Stimulated activated CD4-positive, alpha-beta T cell treated with anti-CD3 and anti-CD28 coated beads, TNF-alpha, amount 100 ng/mL, for 48 hours (primary cell): ENCODE measurements at regions not wholly inside any gene's neighbourhood (a gene's known extent, or its start where the extent isn't known, plus 50 kb on each side); places are given as distances from the start of the nearest gene placed in this dataset.

Experiments used
- DNase-seq, 3 donors: peaks; one replicate each; pipeline ENCODE4 v3.0.0-alpha.2; 2020; ENCODE audit warnings: low read depth in 3 of 3

DNA sequence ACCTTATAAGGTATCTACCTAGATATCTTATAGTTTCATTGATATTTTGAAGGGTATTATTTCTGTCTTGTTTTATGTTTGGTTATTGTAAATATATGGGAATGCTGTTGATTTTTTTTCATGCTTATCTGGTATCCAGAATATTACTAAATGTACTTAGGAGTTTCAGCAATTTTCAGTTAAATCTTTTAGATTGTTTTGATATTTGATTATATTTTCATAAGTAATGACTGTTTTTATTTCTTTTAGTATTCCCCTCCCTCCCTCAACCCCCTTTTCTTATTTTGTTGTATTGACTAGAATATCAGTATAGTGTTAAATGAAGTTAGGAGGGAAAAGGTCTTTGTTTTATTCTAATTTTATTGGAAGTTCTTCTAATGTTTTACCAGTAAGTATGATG is 344.4 kb upstream of the PROX1 start:
- no peak for DNase-seq

DNA sequence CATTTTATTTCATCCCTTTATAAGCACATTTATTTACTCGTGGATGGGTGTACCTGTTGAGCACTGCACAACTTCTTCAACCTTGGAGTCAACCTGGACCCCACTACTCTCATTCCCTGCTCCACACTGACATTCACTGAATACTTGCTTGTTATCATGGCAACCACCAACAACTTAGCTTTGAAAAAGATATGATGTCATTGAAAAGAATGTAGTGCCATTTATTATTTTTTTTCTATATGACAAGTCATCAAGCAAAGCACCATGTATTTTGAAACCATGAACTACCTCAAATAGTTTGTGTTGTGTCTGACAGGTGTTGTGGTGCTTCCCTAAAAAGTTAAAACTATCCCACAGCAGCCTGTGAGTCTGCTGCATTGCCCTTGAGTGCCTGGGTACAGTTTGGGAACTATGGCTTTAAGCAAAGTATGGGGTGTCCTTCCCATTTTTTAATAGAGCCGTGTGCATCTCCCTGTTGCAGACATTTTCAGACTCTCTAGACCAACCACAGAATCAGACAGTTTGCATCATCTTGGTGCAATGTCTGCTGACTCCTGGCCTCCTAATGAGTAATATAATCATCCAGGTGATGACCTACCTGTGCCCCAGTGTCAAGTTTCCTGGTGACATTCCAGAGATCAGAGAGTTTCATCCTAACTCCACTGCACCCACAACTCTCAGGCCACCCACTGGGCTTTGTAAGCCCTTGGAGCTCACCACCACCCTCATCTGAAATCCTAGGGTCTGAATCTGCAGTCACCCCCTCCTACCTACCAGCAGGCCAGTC is 339.7 kb upstream of the PROX1 start:
- DNase-seq: no peak

GRCh38 chr1:213649373-213649772 is 338.4 kb upstream of the PROX1 start:
- DNase-seq: no peak

DNA sequence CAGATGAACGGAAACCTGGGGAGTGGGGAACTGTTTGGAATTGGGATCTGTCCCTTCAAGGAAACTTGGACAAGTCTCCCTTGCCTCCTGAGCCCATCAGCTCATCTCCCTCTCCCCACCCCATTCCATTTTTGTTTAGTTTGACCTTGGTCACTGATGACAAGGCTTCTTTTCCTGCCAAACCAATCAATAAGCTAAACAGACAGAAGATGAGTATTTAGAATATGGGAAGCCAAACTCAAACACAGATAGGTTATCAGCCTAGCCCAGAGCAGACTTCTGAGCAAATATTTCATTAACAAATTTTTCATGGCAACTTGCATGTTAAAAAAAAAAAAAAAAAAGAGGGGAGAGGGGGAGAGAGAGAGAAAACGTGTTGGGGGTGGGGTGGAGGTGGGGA is 337.2 kb upstream of the PROX1 start:
- no peak for DNase-seq

DNA sequence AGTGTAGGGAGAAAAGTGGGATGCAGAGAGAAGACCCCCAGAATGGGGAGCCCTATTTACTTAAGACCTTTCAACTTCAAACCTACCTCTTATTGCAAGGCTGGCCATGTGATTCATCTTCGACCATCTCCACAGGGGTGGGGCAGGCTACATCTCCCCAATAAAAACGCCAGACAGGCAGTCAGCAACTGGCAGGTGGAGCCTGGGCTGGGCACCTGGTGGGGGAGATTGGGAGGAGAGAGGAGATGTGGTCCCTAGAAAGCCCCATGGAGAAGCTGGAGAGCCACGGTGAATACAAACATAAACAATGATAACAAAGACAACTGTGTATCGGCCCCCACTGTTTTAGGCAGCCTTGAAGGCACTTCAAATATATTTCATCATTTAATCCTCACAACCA is 336.7 kb upstream of the PROX1 start:
- DNase-seq: no peak

- no peak for DNase-seq
Measured at GRCh38 chr1:213652109-213652508, 335.7 kb upstream of the PROX1 start.

DNA sequence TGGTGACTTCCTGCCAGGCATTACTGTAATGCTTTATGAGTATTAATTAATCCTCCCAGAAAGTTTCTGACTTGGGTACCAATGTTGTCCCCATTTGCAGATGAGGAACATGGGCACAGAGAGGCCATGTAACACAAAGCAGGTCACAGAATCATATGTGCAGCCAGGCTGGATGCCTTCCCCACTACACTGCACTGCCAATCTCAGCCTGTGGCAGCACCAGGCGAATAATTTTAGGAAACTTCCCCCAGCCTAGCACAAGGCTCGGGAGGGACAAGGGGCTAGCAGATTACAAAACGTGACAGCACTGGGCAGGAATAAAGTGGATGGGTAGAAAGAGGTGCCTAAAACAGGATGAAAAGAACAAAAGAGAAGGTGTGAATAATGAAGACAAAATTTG is 331.7 kb upstream of the PROX1 start:
- DNase-seq: no peak

GRCh38 chr1:213656503-213656902 is 331.3 kb upstream of the PROX1 start:
- no peak for DNase-seq

DNA sequence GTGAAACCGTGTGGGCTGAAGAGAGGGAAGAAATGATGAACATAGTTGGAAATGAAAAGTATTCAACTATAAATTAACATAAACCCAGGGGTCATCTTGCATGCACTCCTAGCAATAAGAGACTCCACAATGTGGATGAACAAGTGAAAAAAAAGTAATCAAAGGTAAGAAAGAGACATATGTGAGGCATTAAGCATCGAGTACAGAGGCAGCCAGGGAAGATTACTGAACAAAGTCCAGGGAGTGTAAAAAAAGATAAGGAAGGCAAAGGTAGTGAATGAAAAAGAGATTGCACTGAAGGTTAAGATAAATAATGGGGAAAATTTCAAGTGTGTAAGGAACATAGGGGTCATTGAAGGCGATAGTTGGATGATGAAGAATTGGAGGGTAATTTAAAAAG is 330.8 kb upstream of the PROX1 start:
- no peak for DNase-seq

GRCh38 chr1:213657879-213658278 is 329.9 kb upstream of the PROX1 start:
- no peak for DNase-seq

DNA sequence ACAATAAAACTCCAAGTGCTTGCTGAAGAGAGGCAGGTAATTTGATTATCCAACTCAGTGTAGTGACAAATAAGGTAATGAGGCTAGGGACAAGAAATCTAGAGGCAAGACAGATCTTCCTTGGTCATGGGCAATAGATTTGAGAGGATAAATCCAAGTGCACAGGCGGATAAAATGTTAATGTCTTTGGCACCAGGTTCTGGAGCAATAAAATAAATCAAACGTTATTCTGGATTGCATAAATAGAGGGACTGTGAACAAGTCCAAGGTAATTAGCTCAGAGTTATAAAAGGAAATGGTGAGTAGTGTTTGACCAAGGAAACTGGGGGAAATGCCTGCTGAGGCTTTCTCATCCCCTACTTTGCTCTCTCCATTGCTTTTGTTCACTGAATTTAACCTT is 329.3 kb upstream of the PROX1 start:
- DNase-seq: no peak

GRCh38 chr1:213659580-213660547 is 327.9 kb upstream of the PROX1 start:
- no peak for DNase-seq

- no peak for DNase-seq
Measured at GRCh38 chr1:213661302-213661701, 326.5 kb upstream of the PROX1 start.

GRCh38 chr1:213666113-213666512 is 321.7 kb upstream of the PROX1 start:
- no peak for DNase-seq

DNA sequence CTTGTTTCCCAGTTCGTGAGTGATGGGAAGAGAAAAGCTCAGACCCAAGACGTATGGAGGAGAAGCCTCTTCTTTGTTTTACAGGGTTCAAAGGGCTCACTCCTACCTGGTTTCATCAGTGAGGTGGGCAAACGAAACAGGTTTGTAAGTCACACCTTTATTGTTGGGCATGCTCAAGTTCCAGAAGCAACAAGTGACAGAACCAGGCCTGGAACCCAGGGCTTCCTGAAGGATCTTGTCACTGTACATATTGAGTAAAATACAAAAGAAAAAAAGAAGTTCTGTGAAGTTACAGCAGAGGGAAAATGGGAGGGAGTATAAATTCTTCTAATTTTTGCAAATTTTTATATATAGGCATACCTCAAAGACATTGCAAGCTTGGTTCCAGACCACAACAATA is 320.9 kb upstream of the PROX1 start:
- DNase-seq: no peak

DNA sequence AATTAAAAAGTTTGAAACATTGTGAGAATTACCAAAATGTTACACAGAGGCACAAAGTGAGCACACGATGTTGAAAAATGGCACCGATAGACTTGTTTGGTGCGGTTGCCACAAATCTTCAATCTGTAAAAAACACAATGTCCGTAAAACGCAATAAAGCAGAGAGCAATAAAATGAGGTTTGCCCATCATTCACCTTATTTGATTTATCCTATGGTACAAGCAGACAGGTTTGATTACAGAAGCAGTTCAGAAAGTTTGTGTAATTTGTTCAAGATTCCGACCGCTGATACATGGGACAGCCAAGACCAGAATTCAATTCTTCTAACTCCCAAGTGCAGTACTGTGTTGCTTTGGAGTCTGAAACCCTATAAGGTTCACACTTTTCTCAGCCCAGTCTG is 318.3 kb upstream of the PROX1 start:
- DNase-seq: no peak

DNA sequence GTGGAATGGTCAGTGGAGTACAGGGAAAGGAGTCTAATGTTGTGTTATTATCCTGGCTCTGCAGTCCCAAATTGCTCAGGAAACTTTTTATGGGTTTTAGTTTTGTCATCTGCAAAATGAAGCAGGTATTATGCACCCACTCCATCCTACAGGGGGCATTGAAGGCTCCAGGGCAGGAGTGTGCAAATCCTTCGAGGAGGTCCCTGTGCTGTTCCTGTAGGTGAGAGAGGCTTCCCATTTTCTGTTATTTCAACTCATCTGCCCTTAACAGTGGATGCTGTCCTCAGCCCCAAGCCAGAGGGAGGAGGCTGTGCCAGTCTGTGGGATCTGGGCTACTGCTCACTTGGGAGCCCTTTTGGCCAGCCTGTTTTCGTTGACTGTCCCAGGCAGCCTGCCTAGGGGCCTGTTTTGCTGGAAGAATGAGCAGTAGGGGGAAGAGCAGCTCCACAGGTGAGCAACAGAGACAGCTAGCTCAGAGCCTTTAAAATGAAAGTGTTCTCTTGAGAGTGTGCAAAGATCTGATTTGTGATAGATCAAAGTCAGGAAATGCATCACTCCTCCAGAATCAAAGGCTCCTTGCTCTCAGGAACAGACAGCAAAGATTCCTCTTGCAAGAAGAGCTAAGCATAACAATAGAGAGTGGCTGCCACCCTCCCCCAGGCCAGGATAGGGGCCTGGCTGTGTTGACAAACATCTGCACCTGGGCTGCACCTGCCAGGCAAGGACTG is 317.6 kb upstream of the PROX1 start:
- no peak for DNase-seq

DNA sequence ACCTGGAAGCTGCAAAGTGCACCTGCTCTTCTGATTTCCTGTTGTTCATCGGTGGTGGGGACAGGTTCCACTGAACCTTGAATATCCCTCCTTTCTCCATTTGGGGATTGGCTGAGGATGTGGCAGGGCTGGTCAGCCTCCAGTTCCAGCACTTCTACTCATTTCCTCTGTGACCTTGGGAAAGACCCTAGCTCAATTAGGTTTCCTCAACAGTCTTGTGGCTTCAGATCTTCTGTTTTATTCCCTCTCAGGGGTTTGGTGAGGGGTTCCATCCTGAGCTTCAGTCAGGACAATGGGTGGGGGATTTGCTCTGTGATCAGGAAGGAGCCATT is 317.1 kb upstream of the PROX1 start:
- DNase-seq: no peak

DNA sequence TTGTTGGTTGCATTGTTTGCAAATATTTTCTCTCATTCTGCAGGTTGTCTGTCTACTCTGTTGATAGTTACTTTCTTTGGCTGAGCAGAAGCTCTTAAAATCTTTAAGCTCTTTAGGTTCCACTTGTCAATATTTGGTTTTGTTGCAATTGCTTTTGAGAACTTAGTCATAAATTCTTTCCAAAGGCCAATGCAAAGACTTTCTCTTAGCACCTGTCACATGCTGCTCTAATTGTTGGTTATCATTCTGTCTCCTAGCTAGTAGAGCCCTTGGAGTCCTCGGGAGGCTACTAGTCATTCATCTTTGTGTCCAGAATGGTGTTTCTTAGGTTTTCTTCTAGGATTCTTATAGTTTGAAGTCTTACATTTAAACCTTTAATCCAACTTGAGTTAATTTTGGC is 312.7 kb upstream of the PROX1 start:
- no peak for DNase-seq

DNA sequence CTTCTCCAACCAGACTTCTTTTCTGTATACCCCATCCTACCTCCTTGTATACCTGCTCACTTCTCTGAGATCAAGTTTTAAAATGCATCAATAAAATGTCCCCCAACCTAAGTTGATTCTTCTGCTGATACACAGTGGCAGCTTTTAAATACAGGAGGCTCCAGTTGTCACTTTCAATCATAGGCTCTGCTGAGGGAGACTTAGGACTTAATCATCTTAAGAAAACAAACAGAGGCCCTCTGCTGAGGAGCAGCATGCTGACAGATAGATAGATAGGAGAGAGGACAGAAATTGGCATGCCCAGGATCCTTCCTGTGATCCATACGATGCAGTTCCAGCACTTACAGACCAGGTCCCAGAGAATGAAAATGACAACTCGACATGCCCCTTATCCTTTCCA is 311.0 kb upstream of the PROX1 start:
- DNase-seq: no peak

DNA sequence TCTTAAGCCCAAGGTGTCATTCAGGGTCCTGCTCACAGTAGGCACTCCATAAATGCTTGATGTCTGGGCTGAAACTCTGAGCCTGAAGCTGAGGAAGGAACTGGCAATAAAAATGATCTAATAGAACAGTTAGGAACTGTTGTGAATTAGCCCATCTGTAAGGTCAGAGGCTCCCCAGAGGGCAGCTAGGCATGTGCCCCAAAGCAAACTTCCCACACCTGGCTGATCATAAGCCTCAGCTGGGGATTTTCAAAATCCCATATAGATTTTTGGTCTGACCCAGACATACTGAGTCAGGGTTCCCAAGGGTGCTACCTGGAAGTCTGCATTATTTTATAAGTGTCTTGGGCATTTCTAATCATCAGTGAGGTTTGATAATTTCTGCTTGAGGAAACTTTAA is 309.4 kb upstream of the PROX1 start:
- DNase-seq: no peak

GRCh38 chr1:213678753-213679152 is 309.0 kb upstream of the PROX1 start:
- DNase-seq: no peak

DNA sequence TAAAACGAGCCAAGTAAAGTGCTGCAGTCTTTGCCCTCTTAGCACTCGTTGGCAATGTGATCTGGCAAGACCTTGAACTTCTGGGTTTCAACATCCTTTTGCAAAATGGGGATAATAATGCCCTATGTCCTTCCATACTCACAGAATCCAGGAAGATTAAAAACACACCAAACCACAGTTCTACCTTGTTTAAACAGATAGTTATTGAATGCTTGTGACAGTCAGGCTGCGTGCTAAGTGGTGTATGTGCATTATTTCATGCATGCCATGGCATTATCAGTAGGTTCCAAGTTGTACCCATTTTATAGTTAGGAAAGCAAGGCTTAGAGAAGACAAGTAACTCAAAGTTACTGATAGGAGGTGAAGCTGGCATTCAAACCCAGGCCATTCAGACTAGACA is 308.6 kb upstream of the PROX1 start:
- no peak for DNase-seq
